ENCODE measurements at regions not wholly inside any gene's neighbourhood (a gene's known extent, or its start where the extent isn't known, plus 50 kb on each side); places are given as distances from the start of the nearest gene placed in this dataset.

- TF ChIP-seq CTCF (IDR thresholded peaks at IDR 0.05) (no peak), POLR2A (IDR thresholded peaks at IDR 0.05) (no peak)
These were observed 203.9 kb upstream of the VSTM2A start for GRCh38 chr7:54338319-54338718.
